NCI-H2029 (cell line): ENCODE measurements at regions not wholly inside any gene's neighbourhood (a gene's known extent, or its start where the extent isn't known, plus 50 kb on each side); places are given as distances from the start of the nearest gene placed in this dataset.

Source experiments
- DNase-seq: peaks from one replicate; lab custom pipeline; 2025; lab: John Stamatoyannopoulos, UW

DNA sequence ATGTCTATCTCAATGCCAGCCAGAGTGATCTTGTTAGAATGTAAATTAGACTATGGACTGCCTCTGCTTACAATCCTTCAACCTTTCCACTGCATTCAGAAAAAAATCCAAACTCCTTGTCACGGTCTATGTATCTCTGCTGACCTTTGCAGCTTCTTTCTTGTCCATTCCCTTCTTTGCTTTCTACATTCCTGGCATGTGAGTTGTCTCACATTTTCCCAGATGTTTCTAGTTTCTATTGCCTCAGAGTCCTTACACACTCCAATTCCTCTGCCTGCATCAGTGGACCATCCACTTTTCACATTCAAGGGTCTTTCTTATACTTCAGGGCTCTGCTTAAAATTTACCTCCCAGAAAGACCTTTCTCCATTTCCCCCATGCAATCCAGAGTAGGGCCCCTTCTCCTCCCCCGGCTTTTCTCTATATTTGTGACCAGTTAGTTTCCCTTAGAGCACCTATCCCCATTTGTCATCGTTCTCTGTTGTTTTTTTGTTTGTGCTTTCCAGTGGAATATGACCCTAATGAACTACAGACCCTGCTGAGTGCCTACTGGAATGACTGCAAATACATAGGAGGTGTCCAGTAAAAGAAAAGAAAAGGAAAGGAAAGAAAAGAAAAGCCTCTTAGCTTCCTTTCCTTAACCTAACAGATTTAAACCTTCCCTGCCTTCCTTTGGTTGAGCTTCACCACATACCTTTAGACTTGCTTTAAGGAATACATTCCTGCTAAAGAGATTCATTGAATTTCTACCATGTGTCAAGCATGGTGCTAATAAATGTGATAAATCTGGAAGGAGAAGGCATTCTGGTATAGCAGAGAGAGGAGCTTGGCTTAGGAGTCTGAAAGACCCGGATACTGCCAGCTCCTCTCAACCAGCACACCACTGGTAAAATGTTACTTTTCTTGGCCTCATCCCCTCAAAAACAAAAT, 102.0 kb downstream of the DIRAS3 start:
- no peak for DNase-seq

DNA sequence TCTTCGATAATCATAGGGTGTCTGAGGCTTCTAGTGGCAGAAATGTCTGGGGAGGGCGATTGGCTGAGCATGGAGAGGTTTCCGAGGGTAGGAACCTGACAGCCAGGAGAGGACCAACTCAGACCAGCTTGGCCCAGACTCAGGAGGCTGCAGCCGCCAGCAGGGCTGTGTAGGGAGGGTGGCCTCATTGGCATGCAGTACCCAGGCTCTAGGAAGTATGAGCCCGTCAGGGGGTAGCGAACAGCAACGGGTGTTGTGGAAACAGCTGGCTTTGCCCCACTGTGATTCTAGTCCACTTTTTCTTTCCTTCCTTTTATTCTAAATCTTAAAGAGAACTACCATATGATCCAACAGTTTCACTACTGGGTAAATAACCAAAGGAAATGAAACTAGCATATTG, 103.3 kb downstream of the DIRAS3 start:
- no peak for DNase-seq

DNA sequence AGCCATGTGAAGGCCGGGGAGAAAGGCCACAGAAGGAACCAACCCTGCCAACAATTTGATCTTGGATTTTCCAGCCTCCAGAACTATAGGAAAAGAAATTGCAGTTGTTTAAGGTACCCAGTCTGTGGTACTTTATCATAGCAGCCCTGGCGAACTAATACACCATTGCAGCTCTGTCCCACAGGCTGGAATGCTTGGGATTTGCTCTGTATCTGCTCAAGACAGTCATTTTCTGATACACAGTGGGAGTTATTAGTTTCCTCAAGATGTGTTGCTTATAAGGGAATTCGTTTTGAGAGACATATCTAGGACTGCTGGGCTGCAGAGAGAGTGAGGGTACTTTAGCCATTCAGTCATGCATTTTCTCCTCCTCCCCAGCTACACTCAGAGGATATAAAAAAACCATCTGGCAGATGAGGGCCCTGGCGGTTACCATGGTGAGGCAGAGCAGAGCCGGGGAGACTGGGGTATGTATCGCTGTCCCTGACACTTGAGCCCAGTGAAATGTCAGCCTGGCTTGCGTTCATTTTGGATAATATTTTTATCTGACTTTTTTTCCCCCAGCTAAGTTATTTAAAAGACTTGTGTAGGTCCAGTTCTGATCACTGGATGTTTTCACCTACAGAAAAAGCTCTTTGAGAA, 104.6 kb downstream of the DIRAS3 start:
- DNase-seq = peak; percentile 13

DNA sequence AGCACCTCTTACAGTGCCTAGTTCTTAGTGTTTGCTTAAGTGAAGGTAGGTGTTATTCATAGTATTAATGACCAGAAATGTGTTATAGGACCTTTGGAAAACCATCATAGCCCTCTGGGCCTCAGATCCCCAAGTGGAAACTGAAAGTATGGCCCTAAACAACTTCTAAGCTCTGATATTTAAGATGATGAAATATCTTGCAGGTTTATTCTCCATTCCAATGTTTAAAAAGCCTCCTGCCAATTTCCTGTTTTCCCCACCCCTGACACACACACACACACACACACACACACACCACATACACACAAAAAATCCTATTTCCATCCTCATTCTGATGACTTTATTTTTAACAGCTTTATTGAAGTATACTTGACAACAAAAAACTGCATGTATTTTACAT, 108.2 kb downstream of the DIRAS3 start:
- DNase-seq = no peak

DNA sequence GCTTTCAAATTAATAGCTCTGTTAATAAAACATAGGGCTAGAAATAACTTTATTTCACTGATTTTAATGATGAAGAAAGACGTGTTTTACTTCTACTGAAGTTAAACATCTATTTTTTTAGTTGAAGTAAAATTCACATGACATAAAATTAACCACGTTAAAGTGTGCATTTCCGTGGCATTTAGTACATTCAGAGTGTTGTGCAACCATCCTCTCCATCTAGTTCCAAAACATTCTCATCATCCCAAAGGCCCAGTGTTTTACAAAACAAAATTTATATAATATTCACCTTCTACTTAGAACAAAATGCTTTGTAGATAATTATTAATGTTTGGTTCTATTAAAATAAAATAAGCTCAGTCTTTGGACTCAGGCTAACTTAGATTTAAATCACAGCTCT, 108.5 kb upstream of the GNG12 start:
- no peak for DNase-seq

DNA sequence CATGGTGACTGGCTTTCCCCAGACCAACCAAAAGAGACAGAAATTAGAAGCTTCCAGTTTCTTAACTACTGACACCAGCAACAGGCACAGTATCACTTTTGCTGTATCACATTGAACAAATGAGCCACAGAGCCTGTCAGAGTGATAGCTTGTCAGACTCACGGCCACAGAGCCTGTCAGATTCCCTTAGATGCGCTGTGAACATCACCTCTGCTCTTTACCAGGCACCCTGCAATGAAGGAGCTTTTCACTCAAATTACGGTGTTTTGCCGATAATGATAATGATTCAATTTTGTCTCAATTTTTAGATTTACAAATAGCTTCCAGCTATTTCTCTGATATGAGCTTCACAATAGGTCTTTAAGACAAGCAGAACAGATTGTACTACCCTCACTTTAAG, 107.9 kb upstream of the GNG12 start:
- no peak for DNase-seq

DNA sequence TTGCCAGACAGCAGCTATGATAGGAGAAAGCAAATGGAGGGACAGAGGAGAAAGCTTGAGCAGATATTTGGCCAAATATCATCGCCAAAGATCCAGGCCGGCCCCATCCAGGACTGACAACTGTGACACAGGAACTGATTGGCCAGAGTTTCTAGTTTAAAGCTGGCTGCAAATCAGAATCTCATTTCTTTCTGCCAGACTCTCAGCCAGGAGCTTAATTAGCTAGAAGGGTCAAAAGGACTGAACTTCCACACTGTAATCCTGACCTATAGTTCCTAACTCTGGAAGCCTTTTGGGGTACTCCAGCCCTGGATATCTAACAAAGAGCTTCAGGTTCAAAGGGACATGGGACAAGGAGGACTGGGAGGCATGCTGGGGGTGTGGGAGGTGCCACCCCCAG, 106.7 kb upstream of the GNG12 start:
- no peak for DNase-seq

DNA sequence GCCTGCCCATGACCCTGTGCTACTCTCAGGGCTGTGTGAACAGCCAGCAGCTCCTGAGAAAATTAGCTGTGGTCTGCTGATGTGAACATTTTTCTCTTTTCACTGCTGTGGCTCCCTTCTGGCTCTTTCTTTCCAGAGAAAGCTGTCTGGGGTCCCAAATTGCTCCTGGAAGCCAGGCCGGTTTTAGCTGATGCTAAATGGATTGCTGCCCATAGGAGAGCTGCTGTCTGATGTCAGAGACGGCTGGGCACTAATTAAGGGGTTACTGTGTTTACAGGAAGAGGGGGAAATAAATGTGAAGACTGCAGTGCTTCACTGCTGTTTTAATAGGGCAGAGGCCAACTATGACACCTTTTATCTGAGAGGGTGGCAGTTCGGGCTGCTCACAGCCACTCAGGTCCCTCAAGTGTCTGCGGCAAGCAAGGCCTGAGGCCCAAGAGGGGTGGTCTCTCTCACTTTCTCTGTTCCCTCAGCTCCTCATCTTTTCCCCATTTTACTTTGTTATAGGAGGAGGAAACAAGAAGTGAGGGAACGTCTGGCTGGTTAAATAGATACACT, 106.0 kb upstream of the GNG12 start:
- peak; percentile 26 for DNase-seq

DNA sequence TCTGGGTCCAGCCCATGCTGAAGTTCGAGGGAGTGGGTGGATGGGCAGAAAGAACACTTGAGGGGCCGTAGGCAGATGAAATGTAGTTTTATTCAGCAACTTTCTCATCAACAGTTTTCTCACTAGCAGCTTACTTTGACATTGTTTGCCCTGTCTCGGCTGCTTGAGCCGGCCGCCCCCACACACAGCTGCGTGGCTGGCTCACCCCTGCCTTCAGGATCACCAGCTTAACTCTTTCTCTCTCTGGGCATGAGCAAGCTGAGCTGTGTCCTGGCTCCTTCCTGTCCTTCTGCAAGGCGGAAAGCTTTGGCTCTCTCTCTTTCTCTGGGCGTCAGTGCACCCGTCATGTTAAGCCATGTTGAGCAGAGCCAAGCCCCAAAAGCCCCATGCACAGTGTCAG, 104.4 kb upstream of the GNG12 start:
- DNase-seq = no peak

DNA sequence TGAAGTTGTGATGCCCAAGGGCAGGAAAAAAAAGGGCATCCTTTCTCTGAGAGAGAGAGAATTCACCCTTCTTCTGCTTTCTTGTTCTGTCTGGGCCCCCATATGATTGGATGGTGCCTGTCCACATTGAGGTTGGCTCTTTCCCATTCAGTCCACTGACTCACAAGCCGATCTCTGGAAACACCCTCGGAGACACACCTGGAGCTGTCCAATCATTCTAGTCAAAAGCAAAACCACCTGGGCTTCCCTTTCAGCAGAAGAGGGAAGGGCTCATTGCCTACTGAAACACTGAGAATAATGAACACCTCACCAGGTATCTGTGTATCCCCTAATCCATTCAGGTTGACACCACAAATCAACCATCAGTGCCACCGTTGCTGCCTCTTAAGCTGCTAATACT, 103.7 kb upstream of the GNG12 start:
- no peak for DNase-seq

DNA sequence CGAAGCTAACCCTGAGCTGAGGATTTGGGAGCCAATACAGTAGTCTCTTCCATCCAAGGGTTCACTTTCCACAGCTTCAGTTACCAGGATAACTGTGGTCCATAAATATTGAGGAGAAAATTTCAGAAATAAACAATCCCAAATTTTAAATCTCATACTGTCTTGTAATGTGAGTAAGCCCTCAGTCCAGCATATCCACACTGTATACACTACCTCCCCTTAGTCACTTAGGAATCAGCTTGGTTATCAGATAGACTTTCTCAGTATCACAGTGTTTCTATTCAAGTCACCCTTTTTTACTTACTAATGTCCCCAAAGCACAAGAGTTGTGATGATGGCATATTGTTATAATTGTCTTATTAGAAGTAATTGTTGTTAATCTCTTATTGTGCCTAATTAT, 102.3 kb upstream of the GNG12 start:
- DNase-seq = no peak

DNA sequence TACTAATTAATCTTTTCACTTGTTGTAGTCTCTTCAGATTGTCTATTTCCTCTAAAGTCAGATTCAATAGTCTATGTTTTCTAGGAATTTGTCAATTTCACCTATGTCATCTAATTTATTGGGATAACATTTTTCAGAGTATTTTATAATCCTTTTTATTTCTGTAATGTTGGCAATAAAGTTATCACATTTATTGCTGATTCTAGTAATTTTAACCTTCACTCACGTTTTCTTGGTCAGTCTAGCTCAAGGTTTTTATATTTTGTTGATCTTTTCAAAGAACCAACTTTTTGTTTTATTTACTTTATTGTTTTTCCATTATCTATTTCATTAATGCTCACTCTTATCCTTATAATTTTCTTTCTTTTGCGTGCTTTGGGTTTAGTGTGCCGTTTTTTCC, 97.9 kb upstream of the GNG12 start:
- no peak for DNase-seq

DNA sequence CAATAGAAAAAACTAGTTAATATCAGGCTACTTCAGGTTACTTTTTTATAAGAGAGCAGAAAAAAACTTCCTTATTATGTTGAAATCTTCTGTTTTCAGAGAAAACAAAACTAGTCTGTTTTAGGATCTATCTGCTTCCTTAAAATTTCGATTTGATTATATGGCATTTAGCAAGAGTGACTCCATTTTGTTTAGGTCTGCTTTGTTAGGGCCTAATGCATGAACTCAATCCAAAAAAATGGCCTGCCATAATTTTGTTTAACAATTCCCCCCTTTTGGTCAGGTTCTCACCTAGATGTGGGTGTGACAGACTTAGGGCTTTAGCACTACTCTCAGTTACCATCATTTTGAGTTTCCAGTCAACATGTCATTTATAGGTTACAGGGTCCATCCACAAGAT, 89.8 kb upstream of the GNG12 start:
- no peak for DNase-seq

DNA sequence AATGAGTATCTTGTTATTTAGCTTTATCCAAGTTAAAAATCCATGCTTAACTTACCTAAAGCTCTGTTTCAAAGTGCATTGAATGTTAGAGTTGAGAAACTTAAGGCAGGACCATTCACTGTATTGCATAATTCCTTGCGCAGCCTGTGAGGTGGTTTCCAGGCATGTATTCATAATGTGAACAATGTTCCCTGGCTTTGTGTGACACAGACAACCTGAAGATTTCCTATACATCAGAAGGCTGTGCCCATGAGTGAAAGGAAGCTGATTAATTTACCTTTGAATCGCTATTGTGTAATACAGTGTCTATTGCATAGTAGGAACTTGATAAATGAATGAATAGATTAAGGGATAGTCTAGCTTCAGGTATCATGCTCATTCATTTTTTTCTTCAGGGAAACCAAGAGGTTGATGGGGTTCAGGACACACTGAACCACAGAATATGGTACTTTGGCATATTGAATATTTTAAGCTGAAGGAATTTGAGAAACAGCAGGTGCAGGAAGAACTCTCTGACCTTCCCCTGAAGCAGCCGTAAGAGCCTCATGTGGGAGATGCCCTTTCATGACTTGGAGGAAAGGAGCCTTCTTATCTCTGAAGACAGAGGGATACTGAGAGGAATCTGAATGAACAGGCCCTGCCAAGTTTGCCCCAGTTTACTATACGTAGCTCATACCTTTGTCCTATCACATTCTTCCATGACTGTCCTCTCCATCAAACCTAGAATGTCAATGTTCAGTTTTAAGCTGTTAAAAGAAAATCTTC, 88.6 kb upstream of the GNG12 start:
- no peak for DNase-seq

DNA sequence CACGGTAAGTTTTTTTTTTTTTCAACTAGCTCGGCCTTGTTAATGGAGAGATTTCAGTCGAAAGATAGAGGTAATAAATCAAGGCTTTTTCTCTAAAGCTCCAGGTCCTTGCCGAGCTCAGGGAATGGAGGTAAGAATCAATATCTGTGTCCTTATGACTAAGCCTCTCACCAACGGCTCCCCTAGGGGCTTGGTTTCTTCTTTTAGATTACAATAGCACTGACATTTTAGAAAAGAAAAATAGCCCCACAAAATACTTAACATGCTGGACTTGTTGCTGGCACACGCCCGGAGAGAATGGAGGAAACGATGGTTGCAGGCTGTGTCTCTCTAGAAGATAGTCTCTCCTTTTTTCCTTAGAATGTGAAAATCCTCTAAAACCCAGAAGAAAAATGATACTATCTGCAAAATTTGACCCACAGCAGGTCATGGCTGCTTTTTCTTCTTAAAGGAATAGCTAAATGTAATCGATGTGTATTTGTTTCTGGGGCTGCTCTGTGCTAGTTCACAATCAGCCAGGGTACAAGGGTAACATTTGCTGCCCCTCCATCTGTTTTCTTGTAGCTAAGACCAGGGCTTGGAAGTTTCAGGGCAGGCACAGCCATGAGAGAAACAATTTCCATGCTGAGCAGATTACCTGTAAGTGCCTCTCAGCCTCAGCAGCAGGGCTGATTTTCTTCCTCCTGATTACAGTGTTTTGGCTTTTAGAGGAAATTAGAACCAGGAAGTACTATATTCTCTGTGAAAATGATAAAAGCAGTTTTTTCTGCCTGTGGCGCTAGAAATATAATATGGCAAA, 86.2 kb upstream of the GNG12 start:
- no peak for DNase-seq

DNA sequence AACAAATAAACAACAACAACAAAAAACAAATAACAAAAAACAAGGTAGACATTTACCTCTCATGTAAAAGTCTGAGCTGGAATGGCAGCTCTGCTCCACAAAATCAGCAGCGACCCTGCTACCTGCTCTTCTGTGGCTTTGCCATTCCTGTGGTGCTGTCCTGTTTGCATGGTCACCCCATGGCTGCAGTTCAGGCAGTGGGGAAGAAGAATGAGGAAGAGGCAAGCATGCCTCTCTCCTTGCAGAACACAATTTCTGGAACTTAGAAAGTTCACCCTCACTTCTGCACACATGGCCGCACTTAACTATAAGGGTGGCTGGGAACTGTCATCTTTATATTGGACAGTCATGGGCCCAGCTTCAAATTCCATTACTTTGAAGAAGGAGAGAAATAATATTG, 84.8 kb upstream of the GNG12 start:
- DNase-seq = no peak

DNA sequence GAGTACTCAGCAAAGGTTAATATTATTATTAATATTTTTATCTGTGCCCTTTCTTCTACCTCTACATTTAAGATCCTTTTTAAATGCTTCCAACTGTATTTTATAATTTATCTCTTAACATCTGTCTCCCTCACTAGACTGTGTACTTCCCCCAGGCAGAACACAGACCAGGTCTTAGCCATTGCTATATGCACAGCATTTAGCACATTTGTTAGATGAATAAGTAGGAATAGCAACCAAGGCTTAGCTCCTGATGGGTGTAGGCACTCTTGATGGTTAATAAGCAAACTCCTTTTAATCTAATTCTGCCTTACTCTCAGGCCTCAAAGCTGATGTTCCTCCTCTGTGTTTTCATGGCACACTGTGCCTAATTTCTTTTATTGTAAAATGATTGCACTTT, 83.7 kb upstream of the GNG12 start:
- DNase-seq = no peak

DNA sequence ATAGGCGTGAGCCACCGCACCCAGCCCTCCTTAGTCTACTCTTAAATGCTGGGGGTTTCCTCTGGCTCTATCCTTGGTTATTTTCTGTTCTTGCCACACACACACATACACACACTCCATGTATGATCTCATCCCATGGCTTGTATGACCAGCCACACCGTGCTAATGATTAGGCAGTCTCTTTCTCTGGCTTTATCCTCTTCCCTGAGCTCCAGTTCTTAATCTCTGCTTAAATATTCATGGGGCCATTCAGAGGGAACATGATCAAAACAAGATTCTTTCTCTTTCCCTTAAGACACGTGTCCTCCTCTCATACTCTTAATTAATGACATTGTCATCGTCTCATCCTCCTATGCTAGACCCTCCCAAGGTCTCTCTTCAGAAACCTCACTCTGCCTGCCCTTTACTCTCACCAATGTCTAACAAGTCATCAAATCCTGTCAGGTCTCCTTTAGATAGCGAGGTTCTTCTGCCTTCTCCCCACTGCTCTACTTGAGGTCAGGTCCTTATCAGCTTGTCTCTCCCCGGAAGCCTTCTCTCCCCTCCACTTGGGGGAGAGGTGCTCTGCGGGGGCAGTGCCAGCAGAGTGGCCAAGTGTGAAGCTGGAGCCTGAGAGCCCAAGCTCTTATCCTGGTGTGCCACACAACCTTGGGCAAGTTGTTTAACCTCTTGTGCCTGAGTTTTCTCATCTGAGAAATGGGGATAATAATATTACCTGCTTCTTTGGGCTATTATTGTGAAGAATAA, 83.0 kb upstream of the GNG12 start:
- DNase-seq = no peak

DNA sequence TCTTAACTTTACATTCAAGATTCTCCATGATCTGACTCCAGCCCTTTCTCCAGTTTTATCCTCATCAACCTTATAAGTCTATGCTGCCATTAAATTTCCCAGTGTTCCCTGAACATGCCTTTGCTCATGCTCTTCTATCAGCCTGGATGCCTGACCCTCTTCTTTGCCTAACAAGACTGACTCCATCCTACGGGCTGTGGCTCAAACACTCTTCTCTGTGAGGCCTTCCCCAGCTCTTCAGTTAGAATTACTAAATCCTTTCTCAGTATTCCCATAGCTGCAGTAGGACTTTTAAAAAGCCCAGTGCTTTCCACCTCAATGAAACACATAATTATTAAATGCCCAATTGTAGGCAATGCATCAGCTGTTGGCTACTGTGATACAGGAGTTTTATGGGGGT, 76.5 kb upstream of the GNG12 start:
- DNase-seq = no peak

DNA sequence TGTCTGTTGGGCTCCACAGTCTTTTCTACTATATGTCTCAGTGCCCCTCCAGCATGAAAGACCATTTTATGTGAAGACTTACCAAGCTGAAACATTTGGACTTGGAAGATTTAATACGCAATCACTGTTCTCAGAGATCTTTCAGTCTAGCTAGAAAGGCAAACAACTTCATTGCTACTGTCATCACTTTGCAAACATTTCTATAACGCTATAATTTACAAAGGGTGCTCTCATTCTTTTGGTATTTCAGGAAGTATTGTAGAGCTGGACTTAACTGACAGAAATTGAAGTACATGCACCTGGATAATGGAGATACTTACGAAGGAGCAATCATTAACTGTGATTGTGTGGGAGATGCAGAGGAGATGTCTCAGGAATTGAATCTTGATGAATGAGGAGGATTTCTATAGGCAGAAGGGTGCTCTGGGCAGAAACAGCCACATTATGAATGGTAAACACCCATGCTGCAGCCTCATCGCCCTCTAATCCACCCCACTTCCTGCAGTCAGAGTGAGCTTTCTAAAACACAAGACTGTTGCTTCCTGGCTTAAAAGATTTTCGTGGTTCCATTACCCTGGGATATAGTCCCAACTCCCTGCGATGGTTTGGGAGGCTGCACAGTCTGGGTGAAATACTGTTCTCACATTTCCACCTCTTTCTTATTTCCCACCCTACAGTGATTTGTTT, 75.1 kb upstream of the GNG12 start:
- DNase-seq = no peak
